GM23338 (cell line): ENCODE measurements at regions not wholly inside any gene's neighbourhood (a gene's known extent, or its start where the extent isn't known, plus 50 kb on each side); places are given as distances from the start of the nearest gene placed in this dataset.

Experiments used
- ATAC-seq: fragments of 200-7000 bp; cut with Tn5 transposase; 3 replicates; pipeline ENCODE4 v1.9.1; 2020
- DNase-seq: peaks from one replicate; pipeline ENCODE4 v3.0.0-alpha.2; 2015; ENCODE audit warnings: low spot score
- H2AFZ ChIP-seq: fragments of 200-600 bp; sonication (generic); 2 replicates; pipeline ENCODE4 v1.8.0; 2016; ENCODE audit warnings: antibody characterized with exemption, mild to moderate bottlenecking, moderate library complexity
- H3F3A ChIP-seq: fragments of 200-600 bp; sonication (generic); replicated peaks from 2 replicates; pipeline ENCODE4 v1.8.0; 2017; ENCODE audit warnings: antibody characterized with exemption, mixed run types, low read depth
- H3K27ac ChIP-seq: fragments of 200-600 bp; sonication (generic); 2 replicates; pipeline ENCODE4 v1.6.1; 2016; ENCODE audit warnings: low read depth
- H3K27me3 ChIP-seq: fragments of 200-600 bp; sonication (generic); 2 replicates; pipeline ENCODE4 v1.8.0; 2016; ENCODE audit warnings: mild to moderate bottlenecking, mixed run types, moderate library complexity; ENCODE audit not compliant: insufficient read depth
- H3K36me3 ChIP-seq: fragments of 200-600 bp; sonication (generic); 2 replicates; pipeline ENCODE4 v1.8.0; 2016; ENCODE audit warnings: mild to moderate bottlenecking; ENCODE audit not compliant: insufficient read depth
- H3K4me1 ChIP-seq: fragments of 200-600 bp; sonication (generic); 2 replicates; pipeline ENCODE4 v1.8.0; 2016; ENCODE audit warnings: mild to moderate bottlenecking, moderate library complexity; ENCODE audit not compliant: insufficient read depth
- H3K4me2 ChIP-seq: fragments of 200-600 bp; sonication (generic); 2 replicates; pipeline ENCODE4 v1.7.1; 2017; ENCODE audit warnings: mixed run types
- H3K4me3 ChIP-seq: fragments of 200-600 bp; sonication (generic); 2 replicates; pipeline ENCODE4 v1.6.1; 2016; ENCODE audit warnings: mixed run types
- H3K79me2 ChIP-seq: fragments of 200-600 bp; sonication (generic); replicated peaks from 2 replicates; pipeline ENCODE4 v1.8.0; 2017; ENCODE audit warnings: mild to moderate bottlenecking; ENCODE audit not compliant: insufficient read depth
- H3K9me2 ChIP-seq: fragments of 200-600 bp; sonication (generic); 2 replicates; pipeline ENCODE4 v1.8.0; 2017; ENCODE audit not compliant: insufficient read depth
- H4K20me1 ChIP-seq: fragments of 200-600 bp; sonication (generic); replicated peaks from 2 replicates; pipeline ENCODE4 v1.8.0; 2017; ENCODE audit warnings: mild to moderate bottlenecking; ENCODE audit not compliant: insufficient read depth
- H3K27ac Mint-ChIP-seq: 2 replicates; pipeline ENCODE4 v1.8.0; 2020; ENCODE audit warnings: inconsistent platforms, mild to moderate bottlenecking, moderate library complexity, mixed read lengths
- H3K27me3 Mint-ChIP-seq: 3 replicates; pipeline ENCODE4 v1.8.0; 2022; ENCODE audit warnings: low read depth, mild to moderate bottlenecking, moderate library complexity, mixed read lengths, inconsistent platforms; ENCODE audit not compliant: insufficient read depth, poor library complexity
- H3K36me3 Mint-ChIP-seq: 3 replicates; pipeline ENCODE4 v1.8.0; 2021; ENCODE audit warnings: low read depth, mild to moderate bottlenecking, inconsistent platforms, moderate library complexity, mixed read lengths
- H3K4me1 Mint-ChIP-seq: 3 replicates; pipeline ENCODE4 v1.8.0; 2020; ENCODE audit warnings: mild to moderate bottlenecking, inconsistent platforms, mixed read lengths
- H3K4me3 Mint-ChIP-seq: 3 replicates; pipeline ENCODE4 v1.8.0; 2021; ENCODE audit warnings: moderate library complexity, mild to moderate bottlenecking, inconsistent platforms, mixed read lengths
- H3K9me3 Mint-ChIP-seq: 3 replicates; pipeline ENCODE4 v1.8.0; 2020; ENCODE audit warnings: moderate library complexity, mild to moderate bottlenecking, inconsistent platforms, mixed read lengths
- EZH2 ChIP-seq: fragments of 200-600 bp; sonication (generic); IDR thresholded peaks from one replicate; pipeline ENCODE4 v1.8.0; 2017; ENCODE audit warnings: antibody characterized with exemption, mild to moderate bottlenecking, low read depth; ENCODE audit not compliant: unreplicated experiment
- STAT1 ChIP-seq: IDR thresholded peaks from one replicate; pipeline ENCODE4 v1.6.1; 2016; ENCODE audit warnings: antibody characterized with exemption; ENCODE audit not compliant: unreplicated experiment
- ZNF114 ChIP-seq: fragments of 250-450 bp; sonication (Bioruptor Pico); IDR thresholded peaks from 2 replicates; pipeline ENCODE4 v1.5.0; 2020; ENCODE audit warnings: mild to moderate bottlenecking, moderate library complexity
- TF ChIP-seq, protein P1 (sequence below): IDR thresholded peaks from one replicate; pipeline ENCODE4 v1.6.1; 2018; ENCODE audit warnings: antibody characterized with exemption; ENCODE audit not compliant: unreplicated experiment
- TF ChIP-seq, protein P2 (sequence below): fragments of 250-450 bp; sonication (Bioruptor Pico); IDR thresholded peaks from 2 replicates; pipeline ENCODE4 v1.5.0; 2020; ENCODE audit warnings: mild to moderate bottlenecking, moderate library complexity

DNA sequence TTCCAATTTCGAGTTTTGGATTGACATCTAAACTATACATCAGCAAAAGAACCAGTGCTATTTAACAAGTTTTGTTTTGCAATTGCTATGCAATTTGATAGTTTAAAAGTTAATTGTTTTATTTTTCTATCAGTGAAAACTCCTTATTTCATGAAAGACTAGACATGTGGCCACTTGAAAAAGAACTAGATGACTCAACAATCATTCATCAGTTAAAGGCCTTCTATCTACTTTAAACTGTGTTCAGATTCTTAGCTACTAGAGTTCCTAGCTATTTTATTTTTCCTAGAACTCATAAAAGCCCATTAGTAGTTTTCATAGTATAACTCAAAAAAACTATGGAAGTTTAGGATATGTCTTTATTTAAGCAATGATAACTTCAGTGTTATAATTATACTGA, 104.6 kb upstream of the LSM8 start:
- ATAC-seq = no peak
- Histone ChIP-seq H2AFZ (no peak overlapping the region), H4K20me1 (no peaks in the 10 kb centered on the region), H3K9me2 (no peaks in the 10 kb centered on the region), H3K79me2 (no peaks in the 10 kb centered on the region), H3F3A (no peaks in the 10 kb centered on the region), H3K4me2 (no peak overlapping the region), H3K27me3 (no peaks in the 10 kb centered on the region), H3K36me3 (no peaks in the 10 kb centered on the region), H3K4me1 (no peaks in the 10 kb centered on the region), H3K27ac (no peak overlapping the region), H3K4me3 (no peak overlapping the region)
- no peak for DNase-seq
- Mint-ChIP-seq H3K36me3 (no peaks in the 10 kb centered on the region), H3K27me3 (no peaks in the 10 kb centered on the region), H3K4me3 (no peak overlapping the region), H3K27ac (no peak overlapping the region), H3K9me3 (no peaks in the 10 kb centered on the region), H3K4me1 (peaks cover 3% of the 10 kb centered on the region; the same call in 2 of the 3 replicates)
- TF ChIP-seq EZH2 (no peak), STAT1 (no peak), ZNF114 (no peak)
- TF ChIP-seq, protein P1, sequence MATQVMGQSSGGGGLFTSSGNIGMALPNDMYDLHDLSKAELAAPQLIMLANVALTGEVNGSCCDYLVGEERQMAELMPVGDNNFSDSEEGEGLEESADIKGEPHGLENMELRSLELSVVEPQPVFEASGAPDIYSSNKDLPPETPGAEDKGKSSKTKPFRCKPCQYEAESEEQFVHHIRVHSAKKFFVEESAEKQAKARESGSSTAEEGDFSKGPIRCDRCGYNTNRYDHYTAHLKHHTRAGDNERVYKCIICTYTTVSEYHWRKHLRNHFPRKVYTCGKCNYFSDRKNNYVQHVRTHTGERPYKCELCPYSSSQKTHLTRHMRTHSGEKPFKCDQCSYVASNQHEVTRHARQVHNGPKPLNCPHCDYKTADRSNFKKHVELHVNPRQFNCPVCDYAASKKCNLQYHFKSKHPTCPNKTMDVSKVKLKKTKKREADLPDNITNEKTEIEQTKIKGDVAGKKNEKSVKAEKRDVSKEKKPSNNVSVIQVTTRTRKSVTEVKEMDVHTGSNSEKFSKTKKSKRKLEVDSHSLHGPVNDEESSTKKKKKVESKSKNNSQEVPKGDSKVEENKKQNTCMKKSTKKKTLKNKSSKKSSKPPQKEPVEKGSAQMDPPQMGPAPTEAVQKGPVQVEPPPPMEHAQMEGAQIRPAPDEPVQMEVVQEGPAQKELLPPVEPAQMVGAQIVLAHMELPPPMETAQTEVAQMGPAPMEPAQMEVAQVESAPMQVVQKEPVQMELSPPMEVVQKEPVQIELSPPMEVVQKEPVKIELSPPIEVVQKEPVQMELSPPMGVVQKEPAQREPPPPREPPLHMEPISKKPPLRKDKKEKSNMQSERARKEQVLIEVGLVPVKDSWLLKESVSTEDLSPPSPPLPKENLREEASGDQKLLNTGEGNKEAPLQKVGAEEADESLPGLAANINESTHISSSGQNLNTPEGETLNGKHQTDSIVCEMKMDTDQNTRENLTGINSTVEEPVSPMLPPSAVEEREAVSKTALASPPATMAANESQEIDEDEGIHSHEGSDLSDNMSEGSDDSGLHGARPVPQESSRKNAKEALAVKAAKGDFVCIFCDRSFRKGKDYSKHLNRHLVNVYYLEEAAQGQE = no peak
- TF ChIP-seq, protein P2, sequence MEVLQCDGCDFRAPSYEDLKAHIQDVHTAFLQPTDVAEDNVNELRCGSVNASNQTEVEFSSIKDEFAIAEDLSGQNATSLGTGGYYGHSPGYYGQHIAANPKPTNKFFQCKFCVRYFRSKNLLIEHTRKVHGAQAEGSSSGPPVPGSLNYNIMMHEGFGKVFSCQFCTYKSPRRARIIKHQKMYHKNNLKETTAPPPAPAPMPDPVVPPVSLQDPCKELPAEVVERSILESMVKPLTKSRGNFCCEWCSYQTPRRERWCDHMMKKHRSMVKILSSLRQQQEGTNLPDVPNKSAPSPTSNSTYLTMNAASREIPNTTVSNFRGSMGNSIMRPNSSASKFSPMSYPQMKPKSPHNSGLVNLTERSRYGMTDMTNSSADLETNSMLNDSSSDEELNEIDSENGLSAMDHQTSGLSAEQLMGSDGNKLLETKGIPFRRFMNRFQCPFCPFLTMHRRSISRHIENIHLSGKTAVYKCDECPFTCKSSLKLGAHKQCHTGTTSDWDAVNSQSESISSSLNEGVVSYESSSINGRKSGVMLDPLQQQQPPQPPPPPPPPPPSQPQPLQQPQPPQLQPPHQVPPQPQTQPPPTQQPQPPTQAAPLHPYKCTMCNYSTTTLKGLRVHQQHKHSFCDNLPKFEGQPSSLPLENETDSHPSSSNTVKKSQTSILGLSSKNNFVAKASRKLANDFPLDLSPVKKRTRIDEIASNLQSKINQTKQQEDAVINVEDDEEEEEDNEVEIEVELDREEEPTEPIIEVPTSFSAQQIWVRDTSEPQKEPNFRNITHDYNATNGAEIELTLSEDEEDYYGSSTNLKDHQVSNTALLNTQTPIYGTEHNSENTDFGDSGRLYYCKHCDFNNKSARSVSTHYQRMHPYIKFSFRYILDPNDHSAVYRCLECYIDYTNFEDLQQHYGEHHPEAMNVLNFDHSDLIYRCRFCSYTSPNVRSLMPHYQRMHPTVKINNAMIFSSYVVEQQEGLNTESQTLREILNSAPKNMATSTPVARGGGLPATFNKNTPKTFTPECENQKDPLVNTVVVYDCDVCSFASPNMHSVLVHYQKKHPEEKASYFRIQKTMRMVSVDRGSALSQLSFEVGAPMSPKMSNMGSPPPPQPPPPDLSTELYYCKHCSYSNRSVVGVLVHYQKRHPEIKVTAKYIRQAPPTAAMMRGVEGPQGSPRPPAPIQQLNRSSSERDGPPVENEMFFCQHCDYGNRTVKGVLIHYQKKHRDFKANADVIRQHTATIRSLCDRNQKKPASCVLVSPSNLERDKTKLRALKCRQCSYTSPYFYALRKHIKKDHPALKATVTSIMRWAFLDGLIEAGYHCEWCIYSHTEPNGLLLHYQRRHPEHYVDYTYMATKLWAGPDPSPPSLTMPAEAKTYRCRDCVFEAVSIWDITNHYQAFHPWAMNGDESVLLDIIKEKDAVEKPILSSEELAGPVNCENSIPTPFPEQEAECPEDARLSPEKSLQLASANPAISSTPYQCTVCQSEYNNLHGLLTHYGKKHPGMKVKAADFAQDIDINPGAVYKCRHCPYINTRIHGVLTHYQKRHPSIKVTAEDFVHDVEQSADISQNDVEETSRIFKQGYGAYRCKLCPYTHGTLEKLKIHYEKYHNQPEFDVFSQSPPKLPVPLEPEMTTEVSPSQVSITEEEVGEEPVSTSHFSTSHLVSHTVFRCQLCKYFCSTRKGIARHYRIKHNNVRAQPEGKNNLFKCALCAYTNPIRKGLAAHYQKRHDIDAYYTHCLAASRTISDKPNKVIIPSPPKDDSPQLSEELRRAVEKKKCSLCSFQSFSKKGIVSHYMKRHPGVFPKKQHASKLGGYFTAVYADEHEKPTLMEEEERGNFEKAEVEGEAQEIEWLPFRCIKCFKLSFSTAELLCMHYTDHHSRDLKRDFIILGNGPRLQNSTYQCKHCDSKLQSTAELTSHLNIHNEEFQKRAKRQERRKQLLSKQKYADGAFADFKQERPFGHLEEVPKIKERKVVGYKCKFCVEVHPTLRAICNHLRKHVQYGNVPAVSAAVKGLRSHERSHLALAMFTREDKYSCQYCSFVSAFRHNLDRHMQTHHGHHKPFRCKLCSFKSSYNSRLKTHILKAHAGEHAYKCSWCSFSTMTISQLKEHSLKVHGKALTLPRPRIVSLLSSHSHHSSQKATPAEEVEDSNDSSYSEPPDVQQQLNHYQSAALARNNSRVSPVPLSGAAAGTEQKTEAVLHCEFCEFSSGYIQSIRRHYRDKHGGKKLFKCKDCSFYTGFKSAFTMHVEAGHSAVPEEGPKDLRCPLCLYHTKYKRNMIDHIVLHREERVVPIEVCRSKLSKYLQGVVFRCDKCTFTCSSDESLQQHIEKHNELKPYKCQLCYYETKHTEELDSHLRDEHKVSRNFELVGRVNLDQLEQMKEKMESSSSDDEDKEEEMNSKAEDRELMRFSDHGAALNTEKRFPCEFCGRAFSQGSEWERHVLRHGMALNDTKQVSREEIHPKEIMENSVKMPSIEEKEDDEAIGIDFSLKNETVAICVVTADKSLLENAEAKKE (CRISPR knock-in tag) = no peak
